Frontal cortex (tissue), 3 donors: ENCODE measurements at regions not wholly inside any gene's neighbourhood (a gene's known extent, or its start where the extent isn't known, plus 50 kb on each side); places are given as distances from the start of the nearest gene placed in this dataset.
"Not testable (repeated sequence)": the region's sequence is repeated elsewhere in the genome, so short reads cannot be mapped to it uniquely, and the experiment has no call there.

Experiments
- DNase-seq, 2 donors: peaks; one replicate each; pipeline ENCODE4 v3.0.0; 2012; ENCODE audit warnings: low spot score in 2 of 2
- FAIRE-seq: peaks from 2 replicates; lab custom pipeline; 2012; peaks lifted over from hg19 to GRCh38; lab: Jason Lieb, UNC
- donor health status: control.
- donor health status: control.
- donor health status: control.

GRCh38 chrX:91627194-91627593 lies 152.0 kb upstream of the PCDH11X start:
- FAIRE-seq, DNase-seq: not testable (repeated sequence)

- FAIRE-seq: peak; percentile 96
- DNase-seq: not testable (repeated sequence)
Measured at GRCh38 chrX:91639230-91639629, 139.9 kb upstream of the PCDH11X start.
